ENCODE measurements at regions not wholly inside any gene's neighbourhood (a gene's known extent, or its start where the extent isn't known, plus 50 kb on each side); places are given as distances from the start of the nearest gene placed in this dataset.

DNA sequence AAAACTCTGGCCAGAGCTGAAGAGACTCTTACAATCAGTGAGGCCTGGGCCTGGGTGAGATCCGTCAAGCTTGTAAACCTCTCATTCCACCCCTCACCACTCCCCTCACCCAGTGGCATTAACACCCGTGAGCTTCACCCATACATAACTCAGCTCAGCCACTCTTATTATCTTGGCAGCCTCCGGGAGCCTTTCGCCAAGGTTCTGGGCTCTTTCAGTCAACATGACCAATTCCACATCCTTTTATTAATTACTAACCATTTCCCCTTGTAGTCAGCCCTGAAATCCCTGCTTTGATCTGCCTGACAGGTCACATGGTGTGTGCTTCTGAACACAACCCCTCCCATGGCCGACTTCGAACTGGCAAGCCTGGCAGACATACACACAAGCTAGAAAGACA is 134.8 kb downstream of the SETD4 start:
- H3K36me3 ChIP-seq (replicated peaks in 1 of 2; ENCODE audit: control insufficient read depth in 1 of 2, insufficient read depth in 2 of 2, low read length in 1 of 2) = no peaks in the 10 kb centered on the region
- H4K20me1 ChIP-seq (ENCODE audit: insufficient read depth) = no peaks in the 10 kb centered on the region
- H3K4me3 ChIP-seq (ENCODE audit: low read depth in 2 of 2, low read length in 1 of 2) = no peak overlapping the region
- H3K9ac ChIP-seq = no peak overlapping the region
- H3F3A ChIP-seq (replicated peaks; ENCODE audit: insufficient read depth) = no peaks in the 10 kb centered on the region
- no peak overlapping the region for H3K4me2 ChIP-seq
- DNase-seq = no peak
- CTCF ChIA-PET = interaction anchor here (0.9 kb wide), 1 partner anchor 12 kb away, joined by 4 read pairs; no protein-coding TSS in a partner anchor
- no peaks in the 10 kb centered on the region for H3K4me1 ChIP-seq (ENCODE audit: control insufficient read depth in 1 of 2, insufficient read depth in 2 of 2, low read depth in 1 of 2, low read length in 1 of 2)
- WGBS (ENCODE audit: low lambda C conversion rate) = 38% methylated on average over 6 of the region's 6 CpGs
- H3K27me3 ChIP-seq (ENCODE audit: insufficient read depth) = no peaks in the 10 kb centered on the region
- TF ChIP-seq, protein P1, sequence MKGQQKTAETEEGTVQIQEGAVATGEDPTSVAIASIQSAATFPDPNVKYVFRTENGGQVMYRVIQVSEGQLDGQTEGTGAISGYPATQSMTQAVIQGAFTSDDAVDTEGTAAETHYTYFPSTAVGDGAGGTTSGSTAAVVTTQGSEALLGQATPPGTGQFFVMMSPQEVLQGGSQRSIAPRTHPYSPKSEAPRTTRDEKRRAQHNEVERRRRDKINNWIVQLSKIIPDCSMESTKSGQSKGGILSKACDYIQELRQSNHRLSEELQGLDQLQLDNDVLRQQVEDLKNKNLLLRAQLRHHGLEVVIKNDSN (IDR thresholded peaks at IDR 0.05; ENCODE audit: borderline replicate concordance, low read depth) = peak; percentile 55; the same call in 1 of the 2 replicates
- TF ChIP-seq EZH2phosphoT487 (IDR thresholded peaks at IDR 0.05; ENCODE audit: borderline replicate concordance, low read depth) = no peak
- H3K79me2 ChIP-seq (ENCODE audit: insufficient read depth) = no peaks in the 10 kb centered on the region
- H3K9me3 ChIP-seq = no peaks in the 10 kb centered on the region
- H3K9me2 ChIP-seq = no peaks in the 10 kb centered on the region
- peak overlapping the region in 1 of 2 experiments; percentile 53; a peak in 2 of 4 replicates for H3K27ac ChIP-seq (ENCODE audit: low read depth in 2 of 2, low read length in 1 of 2)
- POLR2A ChIA-PET = no interaction called here
- peak overlapping the region; percentile 38; the same call in 1 of the 2 replicates for H2AFZ ChIP-seq (ENCODE audit: low read depth)

DNA sequence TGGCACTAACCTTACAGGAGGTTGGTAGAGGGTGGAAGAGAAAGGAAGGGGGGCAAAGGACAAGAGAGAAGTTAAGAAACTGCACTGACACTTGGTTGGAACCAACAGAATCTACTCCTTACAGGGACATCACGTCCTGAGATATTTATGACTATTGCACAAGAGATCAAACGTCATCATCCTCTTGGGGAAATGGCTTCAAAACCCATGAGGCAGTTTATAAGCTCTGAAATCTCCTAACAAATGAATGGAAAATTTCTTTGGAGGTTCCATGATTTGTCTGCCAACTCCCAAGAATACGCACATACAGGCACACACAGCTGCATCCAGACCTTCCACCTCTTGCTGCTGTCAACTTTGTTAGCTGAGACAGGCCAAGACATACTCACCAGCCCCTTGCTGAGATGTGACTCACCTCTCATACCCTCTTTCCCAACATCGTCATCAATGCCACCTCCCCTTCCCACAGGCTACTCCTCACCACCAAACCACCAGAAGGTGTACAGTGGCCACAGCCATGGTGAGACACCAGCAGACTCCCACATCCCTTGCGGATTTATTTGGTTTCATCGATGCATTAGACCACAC is 135.5 kb downstream of the SETD4 start:
- Histone ChIP-seq H3K36me3 (replicated peaks in 1 of 2; ENCODE audit: control insufficient read depth in 1 of 2, insufficient read depth in 2 of 2, low read length in 1 of 2) (no peaks in the 10 kb centered on the region), H3K27ac (ENCODE audit: low read depth in 2 of 2, low read length in 1 of 2) (peak overlapping the region in 1 of 2 experiments; percentile 53; a peak in 1 of 4 replicates), H3K4me3 (ENCODE audit: low read depth in 2 of 2, low read length in 1 of 2) (no peak overlapping the region), H3K4me1 (ENCODE audit: control insufficient read depth in 1 of 2, insufficient read depth in 2 of 2, low read depth in 1 of 2, low read length in 1 of 2) (no peaks in the 10 kb centered on the region), H3K79me2 (ENCODE audit: insufficient read depth) (no peaks in the 10 kb centered on the region), H4K20me1 (ENCODE audit: insufficient read depth) (no peaks in the 10 kb centered on the region), H3F3A (replicated peaks; ENCODE audit: insufficient read depth) (no peaks in the 10 kb centered on the region), H3K9me2 (no peaks in the 10 kb centered on the region), H3K4me2 (no peak overlapping the region), H3K27me3 (ENCODE audit: insufficient read depth) (no peaks in the 10 kb centered on the region), H2AFZ (ENCODE audit: low read depth) (no peak overlapping the region), H3K9ac (no peak overlapping the region), H3K9me3 (no peaks in the 10 kb centered on the region)
- TF ChIP-seq, protein P1 (IDR thresholded peaks at IDR 0.05; ENCODE audit: borderline replicate concordance, low read depth) = no peak
- TF ChIP-seq RXRA (IDR thresholded peaks at IDR 0.05; ENCODE audit: borderline replicate concordance, low read depth) = no peak
- TF ChIP-seq RCOR1 (IDR thresholded peaks at IDR 0.05; ENCODE audit: low read length) = no peak
- TF ChIP-seq FOSL2 (IDR thresholded peaks at IDR 0.05; ENCODE audit: borderline replicate concordance, low read depth) = peak; percentile 52; the same call in 1 of the 2 replicates
- TF ChIP-seq GATA2 (CRISPR knock-in tag; IDR thresholded peaks at IDR 0.05) = no peak
- no peak for TF ChIP-seq FOXM1 (IDR thresholded peaks at IDR 0.05; ENCODE audit: low read depth)
- TF ChIP-seq TCF12 (IDR thresholded peaks at IDR 0.05) = peak; percentile 64
- TF ChIP-seq NRF1 (IDR thresholded peaks at IDR 0.05; ENCODE audit: low read depth, low read length) = no peak
- TF ChIP-seq, protein P2, sequence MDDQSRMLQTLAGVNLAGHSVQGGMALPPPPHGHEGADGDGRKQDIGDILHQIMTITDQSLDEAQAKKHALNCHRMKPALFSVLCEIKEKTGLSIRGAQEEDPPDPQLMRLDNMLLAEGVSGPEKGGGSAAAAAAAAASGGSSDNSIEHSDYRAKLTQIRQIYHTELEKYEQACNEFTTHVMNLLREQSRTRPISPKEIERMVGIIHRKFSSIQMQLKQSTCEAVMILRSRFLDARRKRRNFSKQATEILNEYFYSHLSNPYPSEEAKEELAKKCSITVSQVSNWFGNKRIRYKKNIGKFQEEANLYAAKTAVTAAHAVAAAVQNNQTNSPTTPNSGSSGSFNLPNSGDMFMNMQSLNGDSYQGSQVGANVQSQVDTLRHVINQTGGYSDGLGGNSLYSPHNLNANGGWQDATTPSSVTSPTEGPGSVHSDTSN (IDR thresholded peaks at IDR 0.05) = peak; percentile 55
- no peak for TF ChIP-seq JUND (IDR thresholded peaks at IDR 0.05)
- DNase-seq = no peak
- CTCF ChIA-PET = interaction anchor here (0.9 kb wide), 1 partner anchor 13 kb away, joined by 4 read pairs; no protein-coding TSS in a partner anchor
- POLR2A ChIA-PET = no interaction called here
- WGBS (ENCODE audit: low lambda C conversion rate) = 60% methylated on average over 6 of the region's 6 CpGs

Data from SK-N-SH (cell line).